ENCODE measurements at regions not wholly inside any gene's neighbourhood (a gene's known extent, or its start where the extent isn't known, plus 50 kb on each side); places are given as distances from the start of the nearest gene placed in this dataset.

- no peak for TF ChIP-seq CTCF (conservative IDR thresholded peaks at IDR 0.05; ENCODE audit: low read depth, low read length)
- no peak for TF ChIP-seq EZH2 (IDR thresholded peaks at IDR 0.05; ENCODE audit: borderline replicate concordance, low read depth, low read length, poor library complexity, severe bottlenecking)
Observed at GRCh38 chr7:119640326-119640725, 632.6 kb upstream of the KCND2 start.

Measured in A673 (cell line).